ENCODE measurements at regions not wholly inside any gene's neighbourhood (a gene's known extent, or its start where the extent isn't known, plus 50 kb on each side); places are given as distances from the start of the nearest gene placed in this dataset.
"Not testable (repeated sequence)": the region's sequence is repeated elsewhere in the genome, so short reads cannot be mapped to it uniquely, and the experiment has no call there.

DNA sequence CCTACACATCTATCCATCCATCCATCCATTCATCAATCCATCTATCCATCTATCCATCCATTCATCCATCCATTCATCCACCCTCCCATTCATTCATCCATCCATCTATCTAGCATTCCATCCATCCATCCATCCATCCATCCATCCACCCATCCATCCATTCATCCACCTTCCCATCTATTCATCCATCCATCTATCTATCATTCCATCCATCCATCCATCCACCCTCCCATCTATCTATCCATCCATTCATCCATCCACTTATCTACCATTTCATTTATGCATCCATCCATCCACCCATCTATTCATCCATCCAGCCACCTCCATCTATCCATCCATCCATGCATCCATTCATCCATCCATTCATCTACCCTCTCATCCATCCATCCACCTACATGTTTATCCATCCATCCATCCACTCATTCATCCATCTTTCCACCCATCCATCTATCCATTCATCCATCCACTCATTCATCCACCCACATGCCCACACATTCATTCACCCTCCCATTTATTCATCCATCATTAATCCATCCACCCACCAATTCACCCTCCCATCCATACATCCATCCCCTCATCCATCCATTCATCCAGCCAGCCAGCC, 258.5 kb downstream of the CRLF2 start:
- no peak for DNase-seq (ENCODE audit: low read depth)

DNA sequence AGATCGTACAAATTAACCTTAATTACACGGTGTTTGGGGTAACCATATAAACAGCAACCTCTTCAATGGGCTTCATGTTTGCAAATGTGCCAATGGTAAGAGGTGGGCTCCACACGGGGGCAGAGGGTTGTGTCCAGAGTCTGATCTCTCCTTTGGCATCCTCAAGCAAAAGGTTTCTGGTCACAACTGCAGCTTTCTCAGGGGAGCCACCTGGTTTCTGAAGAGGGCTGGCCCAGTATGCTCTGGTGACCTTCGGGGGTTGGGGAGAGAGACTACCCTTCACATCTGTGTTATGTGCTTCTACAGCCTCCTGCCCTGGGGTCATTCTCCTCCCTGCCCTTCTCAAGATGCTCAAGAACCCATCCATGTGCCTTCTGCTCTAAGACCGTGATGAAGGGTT, 259.6 kb downstream of the CRLF2 start:
- DNase-seq (ENCODE audit: low read depth), result no peak

DNA sequence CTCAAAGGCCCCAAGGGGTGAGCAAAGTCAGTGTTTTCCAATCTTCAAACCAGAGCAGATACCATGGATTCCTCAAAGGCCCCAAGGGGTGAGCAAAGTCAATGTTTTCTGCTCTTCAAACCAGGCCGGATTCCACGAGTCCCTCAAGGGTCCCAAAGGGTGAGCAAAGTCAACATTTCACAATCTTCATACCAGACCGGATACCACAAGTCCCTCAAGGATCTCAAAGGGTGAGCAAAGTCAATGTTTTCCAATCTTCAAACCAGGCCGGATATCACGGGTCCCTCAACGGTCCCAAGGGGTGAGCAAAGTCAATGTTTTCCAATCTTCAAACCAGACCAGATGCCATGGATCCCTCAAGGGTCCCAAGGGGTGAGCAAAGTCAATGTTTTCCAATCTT, 265.2 kb downstream of the CRLF2 start:
- not testable (repeated sequence) for DNase-seq (ENCODE audit: low read depth)

GRCh38 chrX:943035-943434, 269.4 kb downstream of the CRLF2 start:
- no peak for DNase-seq (ENCODE audit: low read depth)

- no peak for DNase-seq (ENCODE audit: low read depth)
Observed at GRCh38 chrX:940691-941090, 271.8 kb downstream of the CRLF2 start.

DNA sequence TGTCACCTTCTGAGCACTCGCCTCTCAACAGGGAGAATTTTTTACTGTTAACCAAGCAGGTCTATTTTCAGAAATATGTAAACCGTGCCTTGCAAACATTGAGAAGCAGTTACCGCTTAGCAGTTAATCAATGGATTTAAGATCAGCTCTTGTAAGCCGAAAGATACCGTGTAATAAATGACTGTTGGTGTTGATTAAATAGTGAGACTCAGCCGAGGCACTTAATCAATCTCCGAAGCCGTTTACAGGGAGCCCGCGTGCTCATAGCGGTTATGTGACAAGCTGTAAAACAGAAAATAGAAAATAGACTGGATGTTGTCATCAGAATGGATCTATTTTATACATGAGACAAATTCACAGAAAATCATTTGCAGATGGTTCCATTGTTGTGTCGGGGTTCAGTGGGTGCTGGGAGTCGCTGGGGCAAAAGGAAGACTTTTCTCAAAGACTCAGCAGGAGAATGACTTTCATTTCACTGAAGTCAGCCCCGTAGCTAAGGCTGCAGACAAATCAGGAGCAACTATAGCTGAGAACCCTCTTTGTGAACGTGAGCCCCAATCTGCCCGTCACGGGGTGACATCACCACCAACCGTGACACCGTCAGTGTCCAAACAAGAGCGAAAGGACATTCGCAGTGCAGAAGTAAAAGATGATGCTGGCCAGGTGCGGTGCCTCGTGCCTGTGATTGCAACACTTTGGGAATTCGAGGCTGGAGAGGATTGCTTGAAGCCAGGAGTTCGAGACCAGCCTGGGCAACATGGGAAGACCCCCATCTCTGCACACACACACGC, 275.3 kb downstream of the CRLF2 start:
- DNase-seq (ENCODE audit: low read depth), result no peak

DNA sequence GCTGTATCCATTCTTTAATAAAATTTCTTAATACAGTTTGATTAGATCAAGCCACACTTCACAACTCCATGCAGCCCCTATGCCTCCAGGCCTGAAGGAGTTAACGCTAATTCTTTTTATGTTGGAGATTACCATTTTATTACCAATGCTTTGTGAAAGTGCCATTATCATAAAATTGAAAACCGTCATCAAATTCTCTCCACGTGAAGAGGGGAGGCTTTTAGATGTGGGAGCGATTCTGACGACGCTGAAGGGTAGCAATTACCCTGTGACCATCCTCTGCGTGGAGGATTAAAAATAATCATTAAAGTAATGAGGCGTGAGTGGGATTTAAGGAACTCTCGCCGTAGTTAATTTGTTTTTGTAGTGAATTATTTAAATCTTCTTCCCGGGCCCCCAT, 278.8 kb downstream of the CRLF2 start:
- DNase-seq (ENCODE audit: low read depth), result no peak

- no peak for DNase-seq (ENCODE audit: low read depth)
Observed at GRCh38 chrX:928606-929005, 283.8 kb downstream of the CRLF2 start.

- no peak for DNase-seq (ENCODE audit: low read depth)
Observed at GRCh38 chrX:926991-927390, 285.5 kb downstream of the CRLF2 start.

- DNase-seq (ENCODE audit: low read depth), result no peak
Observed at GRCh38 chrX:926070-926469, 286.4 kb downstream of the CRLF2 start.

GRCh38 chrX:925652-926061, 286.8 kb downstream of the CRLF2 start:
- no peak for DNase-seq (ENCODE audit: low read depth)

DNA sequence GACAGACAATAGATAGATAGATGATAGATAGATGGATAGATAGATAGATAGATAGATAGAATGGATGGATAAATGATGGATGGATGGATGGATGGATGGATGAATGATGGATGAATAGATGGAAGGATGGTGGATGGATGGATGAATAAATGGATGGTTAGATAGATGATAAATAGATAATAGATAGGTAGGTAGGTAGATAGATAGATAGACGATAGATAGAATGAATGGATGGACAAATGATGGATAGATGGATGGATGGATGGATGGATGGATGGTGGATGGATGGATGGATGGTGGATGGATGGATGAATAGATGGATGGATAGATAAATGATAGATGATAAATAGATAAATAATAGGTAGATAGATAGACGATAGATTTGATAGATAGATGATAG, 287.4 kb downstream of the CRLF2 start:
- no peak for DNase-seq (ENCODE audit: low read depth)

- no peak for DNase-seq (ENCODE audit: low read depth)
Observed at GRCh38 chrX:924017-924416, 288.4 kb downstream of the CRLF2 start.

DNA sequence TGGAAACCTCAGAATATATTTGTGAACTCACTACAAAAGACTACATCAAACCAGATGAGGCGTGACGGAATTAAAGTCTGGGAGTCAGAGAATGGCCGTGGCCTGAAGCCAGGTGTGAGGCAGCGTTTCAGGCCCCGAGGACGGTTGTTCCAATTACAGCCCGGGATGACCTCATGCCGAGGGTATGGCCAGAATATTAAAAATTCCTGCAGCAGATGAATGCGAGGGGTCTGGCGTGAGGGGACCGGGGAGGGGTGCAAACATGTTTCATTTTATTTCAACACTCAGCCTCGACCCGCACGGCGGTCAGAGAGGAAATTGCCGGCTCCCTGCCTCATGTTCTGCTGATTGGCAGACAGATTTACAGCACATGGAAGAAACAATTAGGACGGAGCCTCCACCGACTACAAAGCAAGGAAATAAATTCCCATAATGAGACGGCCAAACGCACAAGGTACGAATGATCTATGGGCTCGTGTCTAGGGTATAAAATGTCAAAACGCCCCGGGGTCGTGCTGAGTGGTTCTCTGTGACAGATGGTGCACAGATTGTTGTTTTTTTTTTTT, 289.7 kb downstream of the SHOX start:
- no peak for DNase-seq (ENCODE audit: low read depth)

DNA sequence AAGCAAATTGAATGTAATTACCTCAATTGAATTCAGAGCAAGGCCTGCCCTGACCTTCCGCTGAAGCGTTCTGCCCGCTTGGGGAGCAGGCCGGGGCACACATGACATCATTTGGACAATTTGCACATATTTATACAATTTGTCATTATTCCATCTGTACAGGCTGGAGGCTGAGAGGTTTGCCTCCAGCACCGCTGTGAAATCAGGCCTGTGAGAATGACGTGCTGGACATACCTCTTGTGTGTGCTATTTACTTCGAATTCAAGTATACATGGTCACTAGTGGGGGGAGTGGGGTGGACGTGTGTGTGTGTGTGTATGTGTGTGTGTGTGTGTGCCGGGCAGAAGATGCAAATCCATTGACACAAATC, 285.6 kb downstream of the SHOX start:
- DNase-seq (ENCODE audit: low read depth), result no peak

DNA sequence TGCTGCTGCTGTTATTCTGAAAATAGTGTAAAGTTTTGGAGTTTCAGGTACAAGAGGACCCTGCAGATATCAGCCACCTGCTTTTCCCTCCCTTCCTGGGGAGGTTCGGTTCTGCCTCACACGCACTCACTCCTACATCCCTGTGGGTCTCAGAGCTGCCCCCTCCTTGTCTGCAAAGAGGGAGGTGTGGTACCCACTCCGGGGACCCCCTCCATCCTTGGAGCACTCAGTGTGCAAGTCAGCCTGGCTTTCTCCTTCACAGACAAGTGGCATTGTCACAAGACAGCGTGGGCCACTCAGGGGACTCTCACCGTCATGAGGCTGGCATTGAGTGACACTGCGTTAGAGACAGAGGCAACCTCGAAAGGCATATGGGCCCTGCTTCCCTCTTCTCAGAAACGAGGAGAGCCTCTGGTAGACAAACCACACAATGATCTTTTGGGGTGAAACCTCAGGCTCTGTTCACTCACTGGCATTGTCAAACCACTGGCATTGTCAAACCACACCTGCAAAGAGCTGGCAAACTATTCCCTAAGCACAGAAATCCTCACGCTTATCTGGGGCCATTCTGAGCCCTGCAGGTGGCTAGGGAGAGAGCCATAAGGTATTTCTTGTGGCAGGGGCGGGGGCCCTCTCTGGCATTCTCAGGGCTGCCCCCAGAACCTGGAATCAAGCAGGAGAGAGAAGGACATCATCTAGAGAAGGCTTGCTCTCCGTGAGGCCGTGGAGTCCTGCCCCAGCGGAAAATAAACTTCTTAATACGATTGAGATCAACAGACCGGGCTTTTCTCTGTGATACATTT, 285.0 kb downstream of the SHOX start:
- DNase-seq (ENCODE audit: low read depth), result no peak

- no peak for DNase-seq (ENCODE audit: low read depth)
Observed at GRCh38 chrX:914206-914605, 283.6 kb downstream of the SHOX start.

DNA sequence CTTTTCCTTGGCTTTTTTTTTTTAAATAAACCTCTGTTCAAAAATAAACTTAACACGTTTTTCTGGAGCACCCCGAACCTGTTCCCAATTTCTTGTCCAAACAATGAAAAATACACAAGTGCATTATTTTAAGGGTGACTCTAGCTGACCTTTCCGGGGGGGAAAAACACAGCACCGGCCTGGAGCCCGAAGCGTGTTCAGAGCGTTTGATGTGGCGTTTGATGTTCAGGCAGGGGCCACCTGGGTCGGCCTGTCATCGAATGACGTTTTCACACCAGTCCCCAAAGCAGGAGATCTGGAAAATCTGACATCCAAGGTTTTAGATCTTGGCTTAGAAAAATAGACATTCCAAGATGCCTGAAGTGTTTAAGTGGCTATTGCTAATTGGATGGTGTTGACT, 282.1 kb downstream of the SHOX start:
- DNase-seq (ENCODE audit: low read depth), result no peak

GRCh38 chrX:909068-909467, 278.5 kb downstream of the SHOX start:
- not testable (repeated sequence) for DNase-seq (ENCODE audit: low read depth)

DNA sequence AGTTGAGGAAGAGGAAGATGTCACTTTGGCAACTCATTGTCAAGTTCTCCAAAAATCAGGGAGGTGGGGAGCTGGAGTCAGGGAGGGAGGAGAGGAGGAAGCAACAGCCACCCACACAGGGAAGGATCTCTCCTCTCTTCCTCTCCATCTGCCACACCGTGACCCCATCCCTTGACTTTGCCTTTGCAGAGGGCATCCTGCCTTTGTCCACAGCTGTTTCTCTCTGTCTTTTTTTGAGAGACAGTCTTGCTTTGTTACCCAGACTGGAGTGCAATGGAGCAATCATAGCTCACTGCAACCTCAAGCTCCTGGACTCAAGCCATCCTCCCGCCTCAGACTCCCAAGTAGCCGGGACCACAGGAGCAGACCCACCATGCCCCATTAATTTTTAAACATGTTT, 276.0 kb downstream of the SHOX start:
- DNase-seq (ENCODE audit: low read depth), result no peak

DNA sequence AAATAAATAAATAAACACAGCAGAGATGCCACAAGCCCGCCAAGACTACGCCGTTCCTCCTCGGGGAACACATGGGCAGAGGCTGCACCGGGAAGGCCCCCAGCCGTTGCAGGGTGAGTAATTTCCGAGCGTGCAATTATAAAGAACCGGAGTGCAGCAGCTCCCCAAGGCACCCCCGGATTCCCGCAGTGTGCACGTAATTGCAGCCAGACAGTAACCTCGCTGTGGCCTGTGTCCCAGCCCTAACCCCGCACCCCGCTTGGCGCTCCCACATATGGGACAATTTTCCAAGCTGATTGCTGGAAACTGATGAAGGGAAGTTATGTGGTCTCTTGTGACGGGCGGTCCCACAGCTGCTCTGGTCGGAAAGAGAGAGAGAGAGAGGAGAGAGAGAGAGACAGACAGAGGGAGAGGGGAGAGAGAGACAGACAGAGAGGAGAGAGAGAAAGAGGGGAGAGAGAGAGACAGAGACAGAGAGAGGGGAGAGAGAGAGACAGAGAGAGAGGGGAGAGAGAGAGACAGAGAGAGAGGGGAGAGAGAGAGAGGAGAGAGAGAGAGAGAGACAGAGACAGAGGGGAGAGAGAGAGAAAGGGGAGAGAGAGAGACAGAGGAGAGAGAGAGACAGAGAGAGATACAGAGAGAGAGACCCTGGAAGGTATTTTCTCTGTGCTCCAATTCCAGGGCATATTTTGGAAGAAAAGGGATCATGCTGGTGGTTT, 275.4 kb downstream of the SHOX start:
- DNase-seq (ENCODE audit: low read depth), result no peak

DNA sequence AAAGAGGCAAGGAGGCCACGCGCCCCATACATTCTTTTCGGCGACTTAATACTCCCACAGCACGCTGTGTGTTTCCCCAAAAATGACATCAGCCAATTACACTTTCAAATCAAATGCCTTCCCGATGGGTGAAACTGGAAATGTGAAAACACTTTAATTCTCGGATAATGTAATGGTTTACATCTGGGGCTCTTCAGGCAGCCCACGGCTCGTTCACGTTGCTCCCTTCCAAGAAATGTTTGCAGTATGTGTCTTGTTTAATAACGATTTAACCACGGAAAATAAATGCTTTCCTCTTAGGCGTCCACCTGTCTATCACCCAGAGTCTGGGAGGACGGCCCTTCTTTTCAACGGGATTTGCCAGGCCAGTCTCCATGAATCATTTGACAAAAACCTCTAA, 272.5 kb downstream of the SHOX start:
- DNase-seq (ENCODE audit: low read depth), result no peak

All from non-pigmented ciliary epithelial cell (primary cell).